Hematopoietic multipotent progenitor cell (in vitro differentiated cells): ENCODE measurements at regions not wholly inside any gene's neighbourhood (a gene's known extent, or its start where the extent isn't known, plus 50 kb on each side); places are given as distances from the start of the nearest gene placed in this dataset.
A peak's percentile ranks its signal among the peaks of the same experiment; 100 is the strongest.

Source experiments
- DNase-seq, 3 donors: peaks; one replicate each; pipeline ENCODE4 v3.0.0-alpha.2; 2011 to 2015; ENCODE audit warnings: low read depth in 2 of 3, low spot score in 2 of 3

GRCh38 chr16:85162478-85163277 lies 50.4 kb upstream of the CIBAR2 start:
- DNase-seq = no peak

DNA sequence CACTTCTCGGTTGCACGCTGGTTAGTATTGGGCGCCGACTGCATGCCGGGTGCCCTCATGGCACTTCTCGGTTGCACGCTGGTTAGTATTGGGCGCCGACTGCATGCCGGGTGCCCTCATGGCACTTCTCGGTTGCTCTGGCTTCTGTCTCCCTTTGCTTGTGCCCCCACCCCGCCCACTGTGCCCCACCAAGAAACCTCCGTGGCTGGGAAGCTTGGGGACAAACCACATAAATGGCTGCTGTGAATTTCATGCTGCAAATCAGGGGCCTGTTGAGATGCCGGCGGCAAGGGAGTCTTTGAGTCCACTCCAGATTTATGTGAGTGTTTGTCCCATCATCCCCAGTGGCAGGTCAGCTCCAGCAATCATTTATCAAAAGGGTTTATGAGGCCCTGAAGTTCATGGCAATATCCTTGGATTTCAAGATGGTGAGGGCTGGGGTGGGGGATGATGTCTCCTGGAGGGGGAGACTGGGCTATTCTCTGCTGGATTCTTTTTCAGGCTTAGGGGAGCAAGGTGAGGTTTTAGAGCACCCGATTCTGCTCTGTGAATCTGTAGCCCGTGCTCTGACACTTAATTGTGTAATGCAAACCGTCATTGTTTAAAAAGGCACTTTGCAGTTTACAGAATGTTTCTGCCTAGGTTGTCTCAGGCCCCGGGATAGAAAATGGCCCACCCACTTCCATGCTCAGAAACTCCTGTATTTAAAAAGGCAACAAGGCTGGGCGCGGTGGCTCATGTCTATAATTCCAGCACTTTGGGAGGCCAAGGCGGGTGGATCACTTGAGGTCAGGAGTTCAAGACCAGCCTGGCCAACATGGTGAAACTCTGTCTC lies 51.2 kb upstream of the CIBAR2 start:
- no peak for DNase-seq

DNA sequence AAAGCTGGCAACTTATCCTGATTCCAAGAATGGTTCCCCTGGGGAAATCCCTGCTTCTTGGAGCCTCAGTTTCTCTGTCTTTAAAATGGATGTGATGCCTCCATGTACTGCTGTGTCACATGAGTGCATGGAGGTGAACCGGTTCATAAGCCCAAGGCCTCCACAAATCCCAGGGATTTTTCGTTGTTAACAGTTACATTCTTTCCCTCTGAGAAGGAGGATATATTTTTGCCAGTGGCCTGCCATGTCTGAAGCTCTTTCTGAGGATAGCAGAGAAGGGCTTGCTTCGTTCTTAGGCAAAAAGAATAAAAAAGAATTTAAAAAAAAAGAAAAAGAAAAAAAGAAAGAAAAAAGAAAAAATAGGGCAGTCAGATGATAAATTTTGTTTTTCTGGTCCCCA lies 52.2 kb upstream of the CIBAR2 start:
- DNase-seq = no peak

DNA sequence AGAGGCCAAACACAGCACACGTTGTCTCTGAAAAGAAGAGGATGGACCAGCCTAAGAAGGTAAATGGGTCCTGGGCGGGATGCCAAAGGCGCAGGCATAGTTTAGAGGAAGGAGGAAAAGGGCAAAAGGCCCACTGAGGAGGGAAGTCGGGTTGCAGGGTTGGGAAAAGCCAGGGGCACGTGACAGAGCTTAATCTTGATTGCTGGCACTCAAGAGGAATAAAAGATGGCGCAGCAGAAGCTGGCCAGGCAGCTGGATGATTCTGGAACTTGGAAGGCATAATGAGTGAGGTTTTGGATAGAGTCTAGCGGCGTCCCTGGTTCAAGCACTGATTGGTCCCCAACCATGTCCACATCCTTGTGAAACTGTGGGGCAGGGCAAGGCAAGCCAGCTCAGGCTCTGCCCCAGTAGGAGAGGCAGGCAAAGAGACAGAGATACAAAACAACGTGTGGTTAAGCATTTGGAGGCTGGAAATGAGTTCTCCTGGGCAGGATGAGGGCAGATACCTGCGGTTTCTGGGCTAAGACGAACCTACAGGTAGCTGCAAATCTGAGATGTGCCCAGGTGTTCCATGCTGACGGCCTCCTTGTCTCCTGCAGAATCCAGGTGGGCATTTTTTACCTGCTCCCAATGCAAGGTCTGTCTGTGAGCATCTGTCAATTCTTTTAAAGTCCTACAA lies 52.7 kb upstream of the CIBAR2 start:
- DNase-seq = no peak

DNA sequence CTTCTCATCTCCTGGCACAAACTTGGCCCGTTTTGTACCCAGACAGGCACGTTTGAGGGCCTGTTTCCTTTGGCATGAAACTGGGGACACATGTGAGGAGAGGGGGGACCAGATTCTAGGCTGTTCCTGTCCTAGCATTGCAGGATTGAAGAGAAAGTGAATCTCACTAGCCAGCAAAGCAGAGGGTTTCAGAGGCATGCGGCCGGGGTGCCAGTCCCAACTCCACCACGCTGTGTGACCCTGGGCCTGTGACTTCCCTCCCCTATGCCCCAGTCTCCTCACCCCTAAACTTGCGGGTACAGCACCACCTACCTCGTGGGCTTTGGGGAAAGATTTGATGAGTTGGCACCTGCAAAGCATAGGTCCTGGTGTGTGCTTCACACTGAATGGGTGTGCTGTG lies 53.5 kb upstream of the CIBAR2 start:
- DNase-seq = no peak

DNA sequence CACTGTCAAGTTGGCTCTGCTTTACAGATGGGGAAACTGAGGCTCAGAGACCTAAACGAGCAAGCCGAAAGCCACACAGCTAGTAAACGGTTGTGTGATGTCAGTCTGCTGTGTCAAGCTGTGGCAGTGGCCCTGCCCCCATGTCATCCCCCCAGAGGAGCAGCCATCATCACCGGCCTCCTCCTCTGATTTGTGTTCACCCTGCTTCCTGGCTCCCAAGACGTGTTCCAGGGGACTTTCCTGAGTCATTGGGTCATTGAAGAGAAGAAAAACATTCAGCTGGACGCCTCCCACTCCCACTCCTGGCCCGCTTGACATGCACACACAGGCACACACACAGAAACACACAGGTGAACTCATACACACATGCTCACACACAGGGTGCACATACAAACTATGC lies 54.0 kb upstream of the CIBAR2 start:
- DNase-seq = no peak

GRCh38 chr16:85166699-85167588 lies 54.7 kb upstream of the CIBAR2 start:
- DNase-seq = no peak

GRCh38 chr16:85167589-85168537 lies 55.6 kb upstream of the CIBAR2 start:
- no peak for DNase-seq

DNA sequence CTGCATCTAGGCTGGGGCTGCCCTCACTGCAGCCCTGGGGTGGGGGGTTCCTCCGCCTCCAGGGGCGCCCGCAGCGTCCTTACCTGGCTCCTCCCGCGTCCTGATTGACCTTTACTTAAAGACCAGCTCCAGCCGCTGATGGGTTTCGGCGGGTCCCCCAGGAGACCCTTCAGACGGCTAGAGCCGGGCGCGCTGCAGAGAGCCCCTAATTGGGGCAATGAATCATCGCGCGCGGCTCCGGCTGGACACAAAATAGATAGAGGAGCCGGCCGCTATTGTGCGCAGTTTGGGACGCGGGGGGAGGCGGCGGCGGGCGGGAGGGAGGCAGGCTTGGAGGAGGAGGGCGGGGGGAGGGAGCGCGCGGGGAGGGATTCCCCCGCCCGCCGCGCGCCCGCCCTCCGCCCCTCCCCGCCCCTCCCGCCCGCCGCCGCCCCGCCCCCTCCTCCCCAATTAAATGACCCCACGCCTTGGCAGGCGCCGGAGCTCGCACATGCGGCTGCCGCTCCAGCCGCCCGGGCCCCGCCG lies 56.5 kb upstream of the CIBAR2 start:
- no peak for DNase-seq

DNA sequence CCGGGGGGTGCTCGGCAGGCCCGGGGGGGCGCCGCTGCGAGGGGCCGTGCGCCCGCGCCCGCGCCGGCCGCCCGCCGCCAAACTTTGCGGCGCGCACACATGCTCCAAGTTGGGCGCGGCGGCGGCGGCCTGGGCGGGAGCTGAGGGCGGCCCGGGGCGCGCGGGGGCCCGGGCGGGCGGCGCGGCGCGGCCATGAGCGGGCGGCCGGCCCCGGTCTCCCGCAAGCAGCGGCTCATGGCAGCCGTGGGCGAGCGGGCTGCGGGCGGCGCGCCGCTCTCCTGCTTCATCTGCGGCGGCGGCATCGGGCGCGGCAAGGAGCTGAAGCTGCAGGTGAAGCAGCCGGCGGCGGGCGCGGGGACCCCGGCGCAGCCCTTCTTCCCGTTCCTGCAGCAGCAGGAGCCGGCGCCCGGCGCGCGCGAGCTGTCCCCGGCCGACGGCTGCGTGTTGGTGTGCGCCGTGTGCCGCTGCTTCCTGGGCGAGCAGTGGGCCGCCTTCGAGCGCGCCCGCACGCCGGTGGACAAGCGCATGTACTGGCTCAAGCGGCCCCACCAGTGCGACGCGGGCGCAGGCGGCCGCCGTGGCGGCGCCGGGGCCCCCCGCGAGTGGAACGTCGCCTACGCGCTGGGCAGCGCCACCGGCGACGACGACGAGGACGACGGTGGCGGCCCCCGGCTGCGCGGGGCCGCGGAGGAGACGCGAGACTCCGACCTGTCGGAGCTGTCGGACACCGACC lies 57.2 kb upstream of the CIBAR2 start:
- DNase-seq = peak in 1 of 3 donors; percentile 34

- DNase-seq = no peak
Measured at GRCh38 chr16:85170066-85170491, 57.8 kb upstream of the CIBAR2 start.

- DNase-seq = no peak
Measured at GRCh38 chr16:85170590-85171003, 58.3 kb upstream of the CIBAR2 start.

- DNase-seq = no peak
Measured at GRCh38 chr16:85171004-85171758, 58.9 kb upstream of the CIBAR2 start.

DNA sequence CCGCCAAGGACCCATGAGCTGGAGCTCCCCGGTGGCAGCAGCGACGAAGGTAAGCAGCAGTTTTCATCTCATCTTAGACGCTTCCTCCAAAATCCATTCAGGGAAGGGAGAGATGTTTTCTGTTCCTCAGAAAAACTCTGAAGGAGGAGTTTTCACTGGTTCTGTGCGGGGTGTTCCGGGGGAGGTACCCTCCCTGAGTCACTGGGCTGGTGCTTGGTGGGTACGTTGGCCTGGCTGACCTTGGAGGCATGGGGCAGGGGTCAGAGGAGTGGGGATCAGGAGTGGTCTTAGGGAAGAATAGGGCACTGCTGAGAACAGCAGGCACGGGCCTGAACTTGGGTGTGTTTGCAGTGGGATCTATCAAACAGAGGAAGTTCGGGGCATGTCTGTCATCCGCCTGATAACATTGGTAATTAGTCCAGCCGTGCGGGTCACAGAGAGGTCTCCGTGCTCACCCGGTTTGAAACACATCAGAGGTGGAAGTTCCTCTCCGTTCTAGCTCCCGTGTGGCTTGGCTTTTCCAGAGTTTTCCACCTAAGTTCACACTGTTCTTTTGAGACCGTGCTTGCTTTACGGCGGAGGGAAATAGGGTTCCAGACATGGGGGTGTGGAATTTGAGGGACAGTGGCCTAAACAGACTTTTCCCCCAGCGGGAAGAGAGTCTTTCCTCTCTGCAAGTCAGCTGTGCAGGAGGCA lies 59.6 kb upstream of the CIBAR2 start:
- peak in 2 of 3 donors; percentile 63 to 76 for DNase-seq

- peak in 1 of 3 donors; percentile 58 for DNase-seq
Measured at GRCh38 chr16:85172455-85173145, 60.3 kb upstream of the CIBAR2 start.
